ENCODE measurements at regions not wholly inside any gene's neighbourhood (a gene's known extent, or its start where the extent isn't known, plus 50 kb on each side); places are given as distances from the start of the nearest gene placed in this dataset.
"Not testable (repeated sequence)": the region's sequence is repeated elsewhere in the genome, so short reads cannot be mapped to it uniquely, and the experiment has no call there.

DNA sequence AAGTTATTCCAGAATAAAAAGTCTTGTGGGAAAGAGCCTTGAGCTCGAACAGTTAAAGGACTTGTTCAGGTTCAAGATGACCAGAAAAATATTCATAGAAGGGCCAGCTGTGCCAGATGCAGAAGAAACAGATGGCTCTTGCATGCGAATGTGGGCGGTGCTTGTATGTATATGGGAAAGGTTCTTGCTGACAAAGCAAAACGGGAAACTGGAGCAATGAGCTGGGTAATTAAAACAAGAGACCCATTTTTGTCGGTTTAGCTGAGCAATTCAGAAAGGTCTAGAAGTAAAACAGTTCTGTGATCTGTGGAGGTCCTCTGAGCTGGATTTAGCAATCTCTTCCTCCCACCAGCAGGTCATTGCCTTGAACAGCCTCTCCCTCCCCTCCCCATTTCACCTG lies 107.2 kb upstream of the MARK1 start:
- TF ChIP-seq, protein P1, sequence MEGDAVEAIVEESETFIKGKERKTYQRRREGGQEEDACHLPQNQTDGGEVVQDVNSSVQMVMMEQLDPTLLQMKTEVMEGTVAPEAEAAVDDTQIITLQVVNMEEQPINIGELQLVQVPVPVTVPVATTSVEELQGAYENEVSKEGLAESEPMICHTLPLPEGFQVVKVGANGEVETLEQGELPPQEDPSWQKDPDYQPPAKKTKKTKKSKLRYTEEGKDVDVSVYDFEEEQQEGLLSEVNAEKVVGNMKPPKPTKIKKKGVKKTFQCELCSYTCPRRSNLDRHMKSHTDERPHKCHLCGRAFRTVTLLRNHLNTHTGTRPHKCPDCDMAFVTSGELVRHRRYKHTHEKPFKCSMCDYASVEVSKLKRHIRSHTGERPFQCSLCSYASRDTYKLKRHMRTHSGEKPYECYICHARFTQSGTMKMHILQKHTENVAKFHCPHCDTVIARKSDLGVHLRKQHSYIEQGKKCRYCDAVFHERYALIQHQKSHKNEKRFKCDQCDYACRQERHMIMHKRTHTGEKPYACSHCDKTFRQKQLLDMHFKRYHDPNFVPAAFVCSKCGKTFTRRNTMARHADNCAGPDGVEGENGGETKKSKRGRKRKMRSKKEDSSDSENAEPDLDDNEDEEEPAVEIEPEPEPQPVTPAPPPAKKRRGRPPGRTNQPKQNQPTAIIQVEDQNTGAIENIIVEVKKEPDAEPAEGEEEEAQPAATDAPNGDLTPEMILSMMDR (IDR thresholded peaks at IDR 0.05; ENCODE audit: insufficient read depth, low read length), result no peak
- DNase-seq (ENCODE audit: low read depth), result no peak
- H3K4me3 ChIP-seq (ENCODE audit: low read depth, low read length), result no peak overlapping the region

DNA sequence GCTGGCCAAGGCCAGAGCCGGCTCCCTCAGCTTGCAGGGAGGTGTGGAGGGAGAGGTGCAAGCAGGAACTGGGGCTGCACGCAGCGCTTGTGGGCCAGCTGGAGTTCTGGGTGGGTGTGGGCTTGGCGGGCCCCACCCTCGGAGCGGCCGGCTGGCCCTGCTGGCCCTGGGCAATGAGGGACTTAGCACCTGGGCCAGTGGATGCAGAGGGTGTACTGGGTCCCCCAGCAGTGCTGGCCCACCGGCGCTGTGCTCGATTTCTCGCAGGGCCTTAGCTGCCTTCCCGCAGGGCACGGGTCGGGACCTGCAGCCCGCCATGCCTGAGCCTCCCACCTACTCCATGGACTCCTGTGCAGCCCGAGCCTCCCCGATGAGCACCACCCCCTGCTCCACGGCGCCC lies 115.6 kb upstream of the MARK1 start:
- H3K4me3 ChIP-seq (ENCODE audit: low read depth, low read length); DNase-seq (ENCODE audit: low read depth): not testable (repeated sequence)

DNA sequence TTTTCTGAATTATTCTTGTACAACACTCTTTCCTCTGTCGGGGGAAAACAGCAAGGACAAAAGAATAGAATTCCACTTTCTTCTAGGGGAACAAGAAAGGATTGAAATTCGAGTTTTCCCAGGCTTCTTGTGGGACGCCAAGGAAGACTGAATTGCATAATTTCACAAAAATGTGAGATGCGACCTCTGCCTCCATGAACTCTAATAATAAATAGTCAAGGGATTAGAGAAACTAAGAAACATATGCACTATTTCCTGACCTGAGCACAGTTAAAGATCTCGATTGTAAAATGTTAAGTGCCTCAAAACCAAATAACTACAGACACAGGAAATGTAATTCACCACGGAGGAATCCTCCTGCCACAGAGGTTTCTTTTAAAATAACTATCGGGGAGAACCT lies 117.3 kb upstream of the MARK1 start:
- TF ChIP-seq, protein P1 (IDR thresholded peaks at IDR 0.05; ENCODE audit: insufficient read depth, low read length), result no peak
- DNase-seq (ENCODE audit: low read depth), result no peak
- no peak overlapping the region for H3K4me3 ChIP-seq (ENCODE audit: low read depth, low read length)

DNA sequence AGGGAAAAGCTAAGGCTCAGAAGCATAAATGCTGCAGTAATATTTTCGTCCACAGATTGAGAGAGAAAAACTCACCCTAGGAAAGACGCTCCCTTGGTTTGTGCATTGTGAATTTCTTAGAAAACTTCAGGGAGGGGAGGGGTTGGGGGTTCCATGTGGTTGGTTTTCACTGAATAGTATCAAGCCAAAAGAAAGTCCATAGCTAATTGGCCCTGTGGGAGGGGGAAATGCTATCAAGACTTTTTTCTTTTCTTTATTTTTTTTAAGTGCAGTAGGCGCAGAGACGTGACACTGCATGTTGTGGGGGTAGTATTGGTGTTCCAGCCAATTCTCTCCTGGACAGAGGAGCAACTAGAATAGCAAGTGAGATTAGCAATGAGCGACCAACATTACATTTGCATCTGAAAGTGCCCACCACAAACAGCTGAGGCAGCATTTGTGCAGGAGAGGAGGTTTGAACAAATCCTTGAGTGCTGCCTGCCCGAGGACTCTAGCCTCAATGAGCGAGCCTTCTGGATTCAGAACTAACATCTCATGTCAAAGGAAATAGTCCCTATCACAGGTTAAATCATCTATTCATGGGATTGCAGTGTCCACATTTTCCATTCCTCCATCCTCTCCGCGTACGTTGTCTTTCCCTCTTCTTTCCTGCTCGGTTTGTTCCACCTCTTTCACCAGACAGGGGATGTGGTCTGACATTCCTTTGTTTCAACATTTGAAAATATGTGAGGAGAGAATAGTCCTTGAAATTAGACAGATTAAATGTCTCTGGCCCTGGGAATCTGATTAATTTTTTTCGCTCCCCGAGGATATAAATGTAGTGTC lies 118.0 kb upstream of the MARK1 start:
- no peak for DNase-seq (ENCODE audit: low read depth)

DNA sequence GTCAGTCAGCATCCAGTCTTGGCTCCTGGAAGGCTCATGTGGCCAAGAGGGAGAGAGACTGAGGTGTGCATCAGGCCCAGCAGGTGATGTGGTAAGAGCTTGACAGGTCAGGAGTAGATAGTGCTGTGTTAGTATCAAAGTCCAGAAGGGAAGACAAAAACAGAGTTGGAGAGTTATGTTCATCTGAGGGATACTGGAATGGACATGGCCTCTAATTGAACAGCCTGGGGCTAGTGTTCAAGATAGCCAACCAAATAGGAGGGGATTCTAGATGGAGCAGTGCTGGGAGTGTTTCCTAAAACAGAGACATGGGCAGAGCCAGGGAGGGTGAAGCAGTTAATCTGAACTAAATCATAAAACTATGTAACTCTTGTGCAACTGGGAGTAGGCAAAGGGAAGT lies 120.7 kb upstream of the MARK1 start:
- TF ChIP-seq, protein P1 (IDR thresholded peaks at IDR 0.05; ENCODE audit: insufficient read depth, low read length), result no peak
- no peak overlapping the region for H3K4me3 ChIP-seq (ENCODE audit: low read depth, low read length)
- DNase-seq (ENCODE audit: low read depth), result no peak

More for the DNA sequence above, 118.0 kb upstream of the MARK1 start:
- H3K4me3 ChIP-seq (ENCODE audit: low read depth, low read length), result no peak overlapping the region
- TF ChIP-seq, protein P1 (IDR thresholded peaks at IDR 0.05; ENCODE audit: insufficient read depth, low read length), result no peak

DNA sequence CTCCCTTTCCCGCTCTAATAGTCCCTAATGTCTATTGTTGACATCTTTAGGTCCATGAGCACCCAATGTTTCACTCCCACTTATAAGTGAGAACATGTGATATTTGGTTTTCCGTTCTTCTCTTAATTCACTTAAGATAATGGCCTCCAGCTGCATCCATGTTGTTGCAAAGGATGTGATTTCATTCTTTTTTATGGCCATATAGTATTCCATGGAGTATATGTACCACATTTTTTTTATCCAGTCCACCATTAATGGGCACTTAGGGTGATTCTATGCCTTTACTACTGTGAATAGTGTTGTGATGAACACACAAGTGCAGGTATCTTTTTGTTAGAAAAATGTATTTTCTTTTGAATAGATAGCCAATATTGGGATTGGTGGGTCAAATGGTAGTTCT lies 126.0 kb upstream of the RAB3GAP2 start:
- H3K4me3 ChIP-seq (ENCODE audit: low read depth, low read length), result no peak overlapping the region
- TF ChIP-seq, protein P1 (IDR thresholded peaks at IDR 0.05; ENCODE audit: insufficient read depth, low read length), result no peak
- no peak for DNase-seq (ENCODE audit: low read depth)

DNA sequence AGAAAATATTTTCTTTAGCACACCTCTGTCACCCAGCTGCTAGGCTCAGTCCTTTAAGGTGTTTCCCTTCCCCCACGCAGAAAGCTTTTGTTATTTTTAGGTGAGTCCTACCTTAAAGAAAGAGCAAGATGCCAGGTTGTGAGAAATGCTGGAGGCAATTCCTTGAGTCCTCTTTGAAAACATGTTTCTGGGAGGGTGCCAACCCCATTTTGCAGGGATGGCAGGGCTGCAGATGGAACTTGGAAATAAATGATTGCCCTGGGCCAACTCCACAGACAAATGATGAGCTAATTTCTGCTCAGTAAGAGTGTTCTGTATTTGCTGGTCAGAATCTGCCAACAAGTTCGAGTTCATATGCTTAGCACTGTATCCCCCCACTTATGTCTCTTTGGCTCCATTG lies 119.2 kb upstream of the RAB3GAP2 start:
- H3K4me3 ChIP-seq (ENCODE audit: low read depth, low read length), result no peak overlapping the region
- DNase-seq (ENCODE audit: low read depth), result no peak
- TF ChIP-seq, protein P1 (IDR thresholded peaks at IDR 0.05; ENCODE audit: insufficient read depth, low read length), result no peak
